ENCODE measurements at regions not wholly inside any gene's neighbourhood (a gene's known extent, or its start where the extent isn't known, plus 50 kb on each side); places are given as distances from the start of the nearest gene placed in this dataset.

DNA sequence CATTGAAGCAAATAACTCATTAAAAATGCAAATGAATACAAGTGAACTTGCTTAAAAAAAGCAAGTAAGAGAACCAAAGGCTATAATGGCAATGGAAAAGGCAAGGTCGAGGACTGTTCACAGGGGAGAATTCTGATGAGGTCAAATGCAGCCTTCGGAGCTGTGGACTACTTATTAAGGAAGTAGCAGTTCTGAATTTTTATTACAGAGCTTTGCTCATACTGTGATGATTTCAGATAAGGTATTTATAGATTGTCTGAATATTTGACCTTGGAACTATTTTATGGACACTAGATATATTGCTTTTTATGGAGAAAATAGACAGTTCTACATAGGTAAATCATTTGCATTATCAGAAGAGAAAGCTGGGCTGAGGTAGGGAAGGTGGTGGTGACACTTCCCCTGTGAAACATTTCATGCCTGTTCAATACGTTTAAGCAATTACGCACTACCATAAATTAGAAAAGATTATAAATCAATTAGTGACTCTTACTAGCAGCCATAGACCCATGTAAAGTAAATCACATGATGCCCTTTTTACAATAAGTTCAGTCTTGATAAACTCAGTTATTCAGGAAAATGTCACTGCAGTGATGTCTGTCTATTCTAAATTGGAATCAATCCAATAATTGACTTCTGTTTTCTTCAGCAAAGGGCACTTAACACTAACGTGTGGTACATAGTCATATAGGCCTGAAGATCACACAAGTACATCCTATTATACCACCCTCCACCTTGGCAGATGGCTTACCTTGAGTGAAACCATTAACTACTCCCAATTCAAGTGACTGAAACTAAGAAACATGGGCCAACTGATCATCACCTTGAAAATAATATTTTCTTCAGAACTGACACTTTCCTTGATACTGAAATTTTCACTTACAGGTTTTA, 260.0 kb downstream of the KLF12 start:
- TF ChIP-seq, protein P1, sequence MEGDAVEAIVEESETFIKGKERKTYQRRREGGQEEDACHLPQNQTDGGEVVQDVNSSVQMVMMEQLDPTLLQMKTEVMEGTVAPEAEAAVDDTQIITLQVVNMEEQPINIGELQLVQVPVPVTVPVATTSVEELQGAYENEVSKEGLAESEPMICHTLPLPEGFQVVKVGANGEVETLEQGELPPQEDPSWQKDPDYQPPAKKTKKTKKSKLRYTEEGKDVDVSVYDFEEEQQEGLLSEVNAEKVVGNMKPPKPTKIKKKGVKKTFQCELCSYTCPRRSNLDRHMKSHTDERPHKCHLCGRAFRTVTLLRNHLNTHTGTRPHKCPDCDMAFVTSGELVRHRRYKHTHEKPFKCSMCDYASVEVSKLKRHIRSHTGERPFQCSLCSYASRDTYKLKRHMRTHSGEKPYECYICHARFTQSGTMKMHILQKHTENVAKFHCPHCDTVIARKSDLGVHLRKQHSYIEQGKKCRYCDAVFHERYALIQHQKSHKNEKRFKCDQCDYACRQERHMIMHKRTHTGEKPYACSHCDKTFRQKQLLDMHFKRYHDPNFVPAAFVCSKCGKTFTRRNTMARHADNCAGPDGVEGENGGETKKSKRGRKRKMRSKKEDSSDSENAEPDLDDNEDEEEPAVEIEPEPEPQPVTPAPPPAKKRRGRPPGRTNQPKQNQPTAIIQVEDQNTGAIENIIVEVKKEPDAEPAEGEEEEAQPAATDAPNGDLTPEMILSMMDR (IDR thresholded peaks at IDR 0.05; ENCODE audit: insufficient read depth, low read depth, low read length, missing control alignments): no peak
- no peak overlapping the region for H3K4me3 ChIP-seq (ENCODE audit: low read depth, low read length)
- peak; percentile 10 for DNase-seq (ENCODE audit: low read depth)

DNA sequence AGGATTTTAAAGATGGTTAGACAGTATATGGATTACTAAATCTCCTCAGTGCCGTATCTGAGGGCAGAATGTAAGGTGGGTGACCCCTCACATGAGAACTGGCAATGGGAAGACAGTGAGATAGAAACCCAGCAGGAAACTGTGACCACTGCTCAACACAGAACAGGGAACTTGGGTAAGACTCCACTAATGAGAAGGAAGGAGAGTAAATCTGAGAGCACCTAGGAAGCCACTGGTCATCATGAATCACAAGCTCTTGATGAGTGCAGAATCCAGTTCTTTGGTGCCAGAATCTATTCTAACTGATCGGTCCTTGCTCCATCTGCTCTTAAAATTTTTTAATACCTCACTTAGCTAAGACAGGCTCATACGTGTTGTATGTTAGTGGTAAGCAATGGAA, 261.8 kb downstream of the KLF12 start:
- no peak for DNase-seq (ENCODE audit: low read depth)
- H3K4me3 ChIP-seq (ENCODE audit: low read depth, low read length): no peak overlapping the region
- TF ChIP-seq, protein P1 (IDR thresholded peaks at IDR 0.05; ENCODE audit: insufficient read depth, low read depth, low read length, missing control alignments): no peak

DNA sequence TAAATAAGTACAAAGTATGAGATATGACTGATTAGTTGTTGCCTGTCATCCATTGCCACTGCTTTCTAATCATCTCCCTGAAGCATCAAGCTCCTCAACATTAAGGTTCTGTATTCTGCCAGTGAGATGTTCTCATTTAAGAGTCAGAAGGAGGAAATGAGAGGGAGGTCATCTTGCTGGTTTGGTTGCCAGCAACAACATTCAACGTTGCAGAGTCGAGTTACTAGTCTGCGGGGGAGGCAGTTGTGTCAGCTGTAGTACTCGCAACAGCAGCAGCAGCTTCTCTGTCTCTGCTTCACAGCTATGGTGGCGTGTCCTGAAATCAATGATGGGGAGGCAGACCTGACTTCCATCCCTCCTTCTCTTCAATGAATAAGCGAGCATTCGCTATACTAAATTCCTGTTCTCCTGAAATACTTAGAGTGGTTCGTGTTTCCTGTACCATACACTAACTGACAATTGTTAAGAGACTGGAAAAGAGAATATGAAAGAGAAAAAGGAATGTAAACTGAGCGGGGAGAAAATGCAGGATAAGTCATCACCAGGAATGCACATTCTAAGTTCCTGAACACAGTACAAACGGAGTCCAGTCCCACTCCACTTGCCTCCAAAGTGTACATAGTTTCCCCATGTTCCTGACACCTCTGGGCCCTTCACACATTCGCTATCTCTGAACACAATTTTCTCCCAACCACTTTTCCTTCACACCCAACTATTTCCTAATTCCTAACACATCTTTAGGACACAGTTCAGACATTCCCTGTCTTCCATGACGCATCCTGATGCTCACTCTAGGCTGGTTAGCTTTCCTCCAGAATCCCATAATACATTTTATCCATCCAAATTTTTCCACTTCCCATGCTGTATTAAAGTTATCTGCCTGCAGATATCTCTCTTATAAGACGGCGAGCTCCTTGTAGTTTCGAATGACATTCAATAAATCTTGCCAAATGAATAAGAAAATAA, 263.0 kb downstream of the KLF12 start:
- TF ChIP-seq, protein P1 (IDR thresholded peaks at IDR 0.05; ENCODE audit: insufficient read depth, low read depth, low read length, missing control alignments): no peak
- DNase-seq (ENCODE audit: low read depth): peak; percentile 11
- no peak overlapping the region for H3K4me3 ChIP-seq (ENCODE audit: low read depth, low read length)

DNA sequence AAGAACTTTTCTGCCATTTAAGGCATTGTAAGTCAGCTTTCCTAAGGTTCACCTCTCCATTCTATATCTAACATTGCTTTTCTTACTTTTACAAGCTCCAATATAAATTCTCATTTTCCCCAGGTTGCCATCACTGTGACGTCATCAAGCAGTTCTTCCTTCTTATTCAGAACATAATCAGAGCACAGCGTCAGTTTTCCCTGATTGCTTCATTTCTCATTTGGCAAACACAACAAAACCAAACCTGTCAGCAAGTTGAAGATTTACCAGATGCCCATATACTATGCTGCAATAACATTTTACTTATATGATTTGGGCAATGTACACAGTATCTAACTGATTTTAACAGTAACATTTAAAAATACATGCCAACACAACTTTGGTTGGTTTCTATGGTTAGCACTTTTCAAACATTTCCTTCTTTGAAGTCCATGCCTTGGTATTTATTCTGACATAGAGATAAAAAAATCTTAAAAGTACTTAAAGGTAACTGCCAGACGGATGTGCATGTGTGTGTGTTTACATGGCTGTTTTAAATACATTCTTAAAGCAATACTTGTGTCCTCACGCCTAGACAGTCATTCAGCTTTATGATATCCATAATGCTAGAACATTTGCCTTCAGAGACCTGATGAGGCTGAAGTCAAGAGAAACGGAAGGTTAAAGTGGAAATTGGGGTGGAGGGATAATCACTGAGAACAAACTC, 264.0 kb downstream of the KLF12 start:
- TF ChIP-seq, protein P1 (IDR thresholded peaks at IDR 0.05; ENCODE audit: insufficient read depth, low read depth, low read length, missing control alignments): no peak
- no peak overlapping the region for H3K4me3 ChIP-seq (ENCODE audit: low read depth, low read length)
- no peak for DNase-seq (ENCODE audit: low read depth)

DNA sequence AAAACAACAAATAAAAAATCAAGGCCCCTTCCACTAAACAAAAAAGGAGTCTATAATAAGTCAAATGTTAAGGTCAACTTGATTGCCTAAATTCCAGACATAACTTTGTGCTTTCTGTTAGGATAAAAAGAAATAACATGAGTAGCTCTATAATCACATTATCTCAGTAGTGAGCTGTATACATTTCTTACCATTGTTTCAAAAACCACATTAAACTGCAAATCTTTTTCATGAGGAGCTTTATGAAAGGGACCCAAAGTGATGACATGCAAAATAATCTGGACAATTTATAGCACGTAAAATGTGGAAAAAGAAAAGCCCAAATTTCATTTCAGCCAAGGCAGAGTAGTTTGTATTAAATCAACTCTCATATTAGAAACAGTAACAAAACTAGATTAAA, 269.2 kb downstream of the KLF12 start:
- TF ChIP-seq, protein P1 (IDR thresholded peaks at IDR 0.05; ENCODE audit: insufficient read depth, low read depth, low read length, missing control alignments): no peak
- DNase-seq (ENCODE audit: low read depth): no peak
- H3K4me3 ChIP-seq (ENCODE audit: low read depth, low read length): no peak overlapping the region

DNA sequence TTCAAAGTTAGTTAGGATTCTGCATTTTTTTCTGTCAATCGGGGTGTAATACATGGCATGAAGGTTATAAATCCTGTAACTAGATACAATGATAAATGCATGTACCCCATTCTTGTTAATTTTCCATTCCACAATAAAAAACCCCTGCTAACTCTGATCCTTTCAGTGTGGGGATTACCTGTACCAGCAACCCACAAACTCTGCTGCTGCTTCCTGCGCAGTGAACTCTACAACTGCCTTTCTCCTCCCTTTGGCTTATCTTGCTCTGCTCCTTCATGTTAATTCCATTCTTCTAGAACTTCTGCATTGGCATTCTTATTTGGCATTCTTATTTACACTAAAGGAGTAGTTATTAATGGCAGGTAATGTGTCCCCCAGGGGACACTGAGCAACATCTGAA, 273.1 kb downstream of the KLF12 start:
- H3K4me3 ChIP-seq (ENCODE audit: low read depth, low read length): no peak overlapping the region
- TF ChIP-seq, protein P1 (IDR thresholded peaks at IDR 0.05; ENCODE audit: insufficient read depth, low read depth, low read length, missing control alignments): no peak
- DNase-seq (ENCODE audit: low read depth): no peak

Measured in GM12865 (cell line).